ENCODE measurements at regions not wholly inside any gene's neighbourhood (a gene's known extent, or its start where the extent isn't known, plus 50 kb on each side); places are given as distances from the start of the nearest gene placed in this dataset.

- TF ChIP-seq POLR2A (IDR thresholded peaks at IDR 0.05) (no peak), POLR2AphosphoS5 (IDR thresholded peaks at IDR 0.05) (no peak), CTCF (IDR thresholded peaks at IDR 0.05) (no peak), EP300 (IDR thresholded peaks at IDR 0.05) (no peak)
Observed at GRCh38 chr5:118561971-118562370, 426.4 kb downstream of the DTWD2 start.
